ENCODE measurements at regions not wholly inside any gene's neighbourhood (a gene's known extent, or its start where the extent isn't known, plus 50 kb on each side); places are given as distances from the start of the nearest gene placed in this dataset.

- TF ChIP-seq CTCF (IDR thresholded peaks at IDR 0.05 in 8 of 11, conservative IDR thresholded peaks at IDR 0.05 in 3 of 11) (no peak), POLR2AphosphoS5 (IDR thresholded peaks at IDR 0.05) (no peak), POLR2A (IDR thresholded peaks at IDR 0.05) (no peak)
These were observed 131.7 kb upstream of the PCDH18 start for GRCh38 chr4:137664046-137664387.
